C4-2B (cell line): ENCODE measurements at regions not wholly inside any gene's neighbourhood (a gene's known extent, or its start where the extent isn't known, plus 50 kb on each side); places are given as distances from the start of the nearest gene placed in this dataset.

Source experiments
- CTCF ChIP-seq: fragments of 450-650 bp; conservative IDR thresholded peaks from 2 replicates; pipeline ENCODE4 v1.5.1; 2017; ENCODE audit warnings: mild to moderate bottlenecking
- ZFX ChIP-seq: fragments of 450-650 bp; IDR thresholded peaks from 2 replicates; pipeline ENCODE4 v1.6.1; 2017

- TF ChIP-seq CTCF (no peak), ZFX (no peak)
These were observed 279.0 kb downstream of the FOXA2 start for GRCh38 chr20:22305381-22305780.
